ENCODE measurements at regions not wholly inside any gene's neighbourhood (a gene's known extent, or its start where the extent isn't known, plus 50 kb on each side); places are given as distances from the start of the nearest gene placed in this dataset.

DNA sequence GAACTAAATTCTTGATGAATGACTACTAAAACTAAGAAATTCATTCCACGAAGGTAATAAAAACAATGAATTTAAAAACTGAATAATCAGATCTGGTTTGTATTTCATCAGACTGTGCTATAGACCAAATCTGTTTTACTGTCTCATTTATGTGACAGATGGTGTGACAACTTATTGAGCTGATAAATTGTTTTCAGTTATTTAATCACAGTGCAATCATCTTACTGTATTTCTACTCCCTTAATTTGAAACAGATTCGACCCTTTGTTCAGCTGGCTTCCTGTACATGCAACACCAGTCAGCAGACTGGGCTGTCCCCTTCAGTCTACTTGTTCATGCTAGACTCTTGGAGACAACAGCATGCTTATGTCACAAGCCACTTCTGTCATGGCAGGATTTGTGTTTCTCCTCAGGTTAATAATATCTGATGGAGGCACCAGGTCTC, 150.9 kb downstream of the MBL2 start:
- TF ChIP-seq, protein P1, sequence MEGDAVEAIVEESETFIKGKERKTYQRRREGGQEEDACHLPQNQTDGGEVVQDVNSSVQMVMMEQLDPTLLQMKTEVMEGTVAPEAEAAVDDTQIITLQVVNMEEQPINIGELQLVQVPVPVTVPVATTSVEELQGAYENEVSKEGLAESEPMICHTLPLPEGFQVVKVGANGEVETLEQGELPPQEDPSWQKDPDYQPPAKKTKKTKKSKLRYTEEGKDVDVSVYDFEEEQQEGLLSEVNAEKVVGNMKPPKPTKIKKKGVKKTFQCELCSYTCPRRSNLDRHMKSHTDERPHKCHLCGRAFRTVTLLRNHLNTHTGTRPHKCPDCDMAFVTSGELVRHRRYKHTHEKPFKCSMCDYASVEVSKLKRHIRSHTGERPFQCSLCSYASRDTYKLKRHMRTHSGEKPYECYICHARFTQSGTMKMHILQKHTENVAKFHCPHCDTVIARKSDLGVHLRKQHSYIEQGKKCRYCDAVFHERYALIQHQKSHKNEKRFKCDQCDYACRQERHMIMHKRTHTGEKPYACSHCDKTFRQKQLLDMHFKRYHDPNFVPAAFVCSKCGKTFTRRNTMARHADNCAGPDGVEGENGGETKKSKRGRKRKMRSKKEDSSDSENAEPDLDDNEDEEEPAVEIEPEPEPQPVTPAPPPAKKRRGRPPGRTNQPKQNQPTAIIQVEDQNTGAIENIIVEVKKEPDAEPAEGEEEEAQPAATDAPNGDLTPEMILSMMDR (conservative IDR thresholded peaks at IDR 0.05; ENCODE audit: low read depth): no peak
- ChIA-PET CTCF (no interaction called here), POLR2A (ENCODE audit: low non-redundant PET) (no interaction called here)
- no peak for DNase-seq (ENCODE audit: low spot score)
- H3K27ac ChIP-seq: no peak overlapping the region

DNA sequence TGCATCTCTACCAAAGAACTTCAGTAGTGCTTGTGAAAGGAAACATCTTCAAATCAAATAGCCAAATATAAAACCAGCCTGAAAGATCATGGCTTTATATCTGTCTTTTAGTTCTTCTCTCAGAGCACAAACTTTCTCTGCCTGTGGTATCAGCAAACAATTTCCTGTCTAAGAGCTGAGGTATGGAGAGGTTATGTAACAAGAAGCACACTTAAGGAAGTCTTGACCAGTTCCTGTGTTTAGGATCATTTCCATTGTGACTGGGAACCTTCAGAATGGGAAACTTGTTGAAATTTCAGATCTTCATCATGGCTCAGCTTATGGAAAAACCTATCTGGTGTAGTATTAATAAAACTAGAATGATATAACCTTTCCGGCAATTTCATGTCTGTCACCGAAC, 148.8 kb downstream of the MBL2 start:
- no peak for DNase-seq (ENCODE audit: low spot score)
- CTCF ChIA-PET: no interaction called here
- H3K27ac ChIP-seq: no peak overlapping the region
- TF ChIP-seq, protein P1 (conservative IDR thresholded peaks at IDR 0.05; ENCODE audit: low read depth): no peak
- POLR2A ChIA-PET (ENCODE audit: low non-redundant PET): no interaction called here

- POLR2A ChIA-PET (ENCODE audit: low non-redundant PET): no interaction called here
- no peak for DNase-seq (ENCODE audit: low spot score)
- H3K27ac ChIP-seq: no peak overlapping the region
- CTCF ChIA-PET: no interaction called here
- TF ChIP-seq, protein P1 (conservative IDR thresholded peaks at IDR 0.05; ENCODE audit: low read depth): no peak
Measured at GRCh38 chr10:52627279-52627678, 145.3 kb downstream of the MBL2 start.

DNA sequence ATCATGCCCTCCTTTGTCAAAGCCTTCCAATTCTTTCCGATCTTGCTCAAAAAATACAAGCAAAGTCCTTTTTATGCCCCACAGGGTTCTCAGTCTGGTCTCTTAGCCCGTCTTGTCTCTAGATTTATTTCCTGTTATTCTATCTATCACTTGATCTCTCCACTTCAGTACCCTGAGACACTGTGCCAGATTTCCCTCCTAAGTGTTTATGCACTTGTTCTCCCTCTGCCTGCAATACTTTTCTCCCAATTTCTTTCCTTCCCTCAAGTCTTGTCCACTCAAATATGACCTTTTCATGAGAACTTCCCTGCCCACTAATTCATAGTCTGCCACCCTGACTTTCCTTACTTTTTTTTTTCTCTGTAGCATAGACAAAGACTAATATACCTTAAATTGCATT, 141.4 kb downstream of the MBL2 start:
- TF ChIP-seq, protein P1 (conservative IDR thresholded peaks at IDR 0.05; ENCODE audit: low read depth): no peak
- H3K27ac ChIP-seq: no peak overlapping the region
- DNase-seq (ENCODE audit: low spot score): no peak
- ChIA-PET CTCF (no interaction called here), POLR2A (ENCODE audit: low non-redundant PET) (no interaction called here)

DNA sequence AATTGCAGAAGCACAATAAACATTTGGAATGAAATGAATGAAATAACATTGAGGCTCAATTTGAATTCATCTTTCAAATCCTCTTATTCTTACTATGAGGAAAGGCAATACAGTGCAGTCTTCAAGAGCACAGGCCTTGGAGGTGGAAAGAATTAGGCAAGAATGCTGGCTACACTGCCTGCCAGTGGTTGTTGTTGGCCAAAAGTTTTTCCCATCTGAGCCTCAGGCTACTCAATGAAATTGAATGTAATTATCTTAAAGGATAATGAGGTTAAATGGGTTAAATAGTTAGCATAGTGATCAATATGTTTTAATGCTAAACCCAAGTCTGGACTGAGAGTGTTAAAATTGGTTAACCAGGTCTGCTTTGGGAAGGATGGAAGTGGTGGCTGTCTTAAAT, 140.9 kb downstream of the MBL2 start:
- ChIA-PET CTCF (no interaction called here), POLR2A (ENCODE audit: low non-redundant PET) (no interaction called here)

GRCh38 chr10:52632591-52632990, 140.0 kb downstream of the MBL2 start:
- ChIA-PET CTCF (no interaction called here), POLR2A (ENCODE audit: low non-redundant PET) (no interaction called here)
- no peak for DNase-seq (ENCODE audit: low spot score)
- no peak overlapping the region for H3K27ac ChIP-seq
- TF ChIP-seq, protein P1 (conservative IDR thresholded peaks at IDR 0.05; ENCODE audit: low read depth): no peak

More for the DNA sequence above, 140.9 kb downstream of the MBL2 start:
- no peak overlapping the region for H3K27ac ChIP-seq
- TF ChIP-seq, protein P1 (conservative IDR thresholded peaks at IDR 0.05; ENCODE audit: low read depth): no peak
- DNase-seq (ENCODE audit: low spot score): no peak

DNA sequence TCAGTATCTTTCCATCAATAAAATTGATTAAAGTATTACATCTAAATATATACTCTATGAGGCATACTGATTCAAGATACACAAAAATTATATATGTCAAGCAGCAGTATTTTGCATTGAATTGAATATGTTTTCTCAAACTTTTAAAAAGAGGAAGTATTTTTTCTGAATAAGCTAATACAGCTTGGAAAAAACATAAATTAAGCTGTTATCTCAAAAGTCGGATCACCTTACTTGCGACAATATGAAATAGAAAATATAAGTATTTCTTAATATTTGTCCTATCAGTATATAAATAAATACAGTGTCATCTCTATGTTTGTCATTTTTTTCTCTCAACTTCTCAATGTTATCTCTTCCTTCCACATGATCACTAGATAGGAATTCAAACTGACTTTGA, 139.3 kb downstream of the MBL2 start:
- TF ChIP-seq, protein P1 (conservative IDR thresholded peaks at IDR 0.05; ENCODE audit: low read depth): no peak
- ChIA-PET CTCF (interaction anchor here (0.6 kb wide), 1 partner anchor 66 kb away, joined by 8 read pairs; no protein-coding TSS in a partner anchor), POLR2A (ENCODE audit: low non-redundant PET) (no interaction called here)
- DNase-seq (ENCODE audit: low spot score): no peak
- H3K27ac ChIP-seq: no peak overlapping the region
